HTR-8/SVneo (cell line): ENCODE measurements at regions not wholly inside any gene's neighbourhood (a gene's known extent, or its start where the extent isn't known, plus 50 kb on each side); places are given as distances from the start of the nearest gene placed in this dataset.

ENCODE experiments used
- DNase-seq: peaks from one replicate; pipeline ENCODE4 v3.0.0; 2011; ENCODE audit warnings: low spot score, mixed read lengths; ENCODE audit not compliant: insufficient read length
- FAIRE-seq: peaks from 2 replicates; lab custom pipeline; 2011; peaks lifted over from hg19 to GRCh38; lab: Jason Lieb, UNC

DNA sequence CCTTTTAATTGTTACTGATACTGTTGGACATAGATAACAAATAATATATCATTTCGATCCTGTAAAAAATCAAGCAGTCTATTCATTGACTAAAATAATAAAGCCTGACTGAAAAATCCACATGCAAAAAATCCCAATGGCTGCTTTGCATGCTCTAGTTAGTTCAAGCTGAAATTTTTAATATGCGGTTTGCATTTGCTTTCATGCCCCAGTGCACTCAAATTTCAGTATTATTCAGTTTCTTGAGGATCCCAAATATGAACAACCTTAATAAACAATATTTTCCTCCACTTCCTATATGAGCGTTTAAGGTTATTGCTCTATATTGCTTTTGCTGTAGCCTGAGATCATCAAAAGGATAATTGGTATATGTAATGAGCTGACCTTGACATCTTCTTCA, 75.1 kb upstream of the DPH5 start:
- FAIRE-seq (no peak), DNase-seq (no peak)

DNA sequence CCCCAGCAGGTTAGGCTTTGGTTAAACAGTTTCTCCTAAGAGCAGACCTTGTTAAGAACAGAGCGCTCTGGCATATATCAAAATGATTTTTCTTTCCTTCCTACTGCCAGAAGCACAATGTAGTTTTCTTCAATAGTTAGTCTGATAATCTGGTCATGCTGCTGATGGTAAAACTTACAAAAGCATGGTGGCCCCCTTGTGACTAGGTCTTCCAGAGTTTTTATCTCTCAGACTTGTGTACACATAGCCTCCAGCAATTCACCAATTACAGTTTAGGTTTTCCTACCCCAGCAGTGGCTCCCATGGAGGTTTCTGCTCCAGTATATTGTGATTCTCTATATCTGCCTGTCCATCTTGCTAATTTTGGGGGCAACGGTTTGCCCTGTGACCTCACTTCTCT, 73.3 kb upstream of the DPH5 start:
- DNase-seq (no peak), FAIRE-seq (no peak)

DNA sequence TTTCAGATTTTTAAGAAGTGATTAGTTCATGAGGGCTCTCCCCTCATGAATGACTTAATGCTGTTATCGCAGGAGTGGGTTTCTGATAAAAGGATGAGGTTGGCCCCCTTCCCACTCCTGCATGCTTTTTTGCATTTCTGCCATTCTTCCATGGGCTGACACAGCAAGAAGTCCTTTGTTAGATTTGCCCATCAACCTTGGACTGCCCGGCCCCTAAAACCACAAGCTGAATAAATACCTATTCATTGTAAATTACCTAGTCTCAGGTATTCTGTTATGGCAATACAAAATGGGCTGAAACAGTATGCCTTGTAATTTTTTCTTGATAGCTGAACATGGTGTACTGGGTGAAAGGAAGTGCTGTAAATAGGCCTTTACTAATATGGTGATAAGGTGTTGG, 72.7 kb upstream of the DPH5 start:
- no peak for DNase-seq
- no peak for FAIRE-seq

DNA sequence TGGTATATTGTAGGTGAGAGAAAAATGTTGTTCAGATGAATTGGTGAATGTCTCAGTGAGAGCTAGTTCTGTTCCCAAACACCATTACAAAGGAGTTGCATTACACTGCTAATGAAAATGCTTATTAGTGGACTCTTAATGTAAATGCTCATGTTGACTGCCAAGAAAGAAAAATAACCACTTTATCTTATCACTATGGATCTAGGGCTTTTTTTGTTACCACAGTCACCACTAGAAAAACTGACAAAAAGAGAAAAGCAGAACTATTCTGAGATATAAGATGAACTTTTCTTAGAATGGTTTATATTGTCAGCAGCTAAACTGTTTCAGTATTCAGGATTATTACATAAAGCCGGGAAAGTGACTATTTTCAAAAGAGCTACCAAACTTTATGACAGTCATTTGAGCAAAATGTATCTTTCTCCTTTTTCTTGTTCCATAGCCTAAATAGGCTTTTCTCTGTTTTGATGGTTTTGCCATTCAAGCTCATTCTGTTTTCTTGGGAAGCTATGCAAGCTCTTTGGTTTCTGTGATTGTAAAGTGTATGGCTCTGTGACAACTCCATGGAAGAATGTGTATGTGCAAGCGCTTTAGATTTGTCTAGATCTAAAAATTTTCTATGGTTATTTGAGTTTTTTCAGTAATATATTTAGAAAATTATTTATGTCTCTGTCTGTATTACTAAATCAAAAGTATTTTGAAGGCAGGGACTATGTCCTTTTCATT, 64.2 kb upstream of the DPH5 start:
- FAIRE-seq (no peak), DNase-seq (no peak)

GRCh38 chr1:101088431-101088830, 62.8 kb upstream of the DPH5 start:
- DNase-seq (no peak), FAIRE-seq (no peak)

GRCh38 chr1:101086783-101087182, 61.2 kb upstream of the DPH5 start:
- FAIRE-seq (no peak), DNase-seq (no peak)

DNA sequence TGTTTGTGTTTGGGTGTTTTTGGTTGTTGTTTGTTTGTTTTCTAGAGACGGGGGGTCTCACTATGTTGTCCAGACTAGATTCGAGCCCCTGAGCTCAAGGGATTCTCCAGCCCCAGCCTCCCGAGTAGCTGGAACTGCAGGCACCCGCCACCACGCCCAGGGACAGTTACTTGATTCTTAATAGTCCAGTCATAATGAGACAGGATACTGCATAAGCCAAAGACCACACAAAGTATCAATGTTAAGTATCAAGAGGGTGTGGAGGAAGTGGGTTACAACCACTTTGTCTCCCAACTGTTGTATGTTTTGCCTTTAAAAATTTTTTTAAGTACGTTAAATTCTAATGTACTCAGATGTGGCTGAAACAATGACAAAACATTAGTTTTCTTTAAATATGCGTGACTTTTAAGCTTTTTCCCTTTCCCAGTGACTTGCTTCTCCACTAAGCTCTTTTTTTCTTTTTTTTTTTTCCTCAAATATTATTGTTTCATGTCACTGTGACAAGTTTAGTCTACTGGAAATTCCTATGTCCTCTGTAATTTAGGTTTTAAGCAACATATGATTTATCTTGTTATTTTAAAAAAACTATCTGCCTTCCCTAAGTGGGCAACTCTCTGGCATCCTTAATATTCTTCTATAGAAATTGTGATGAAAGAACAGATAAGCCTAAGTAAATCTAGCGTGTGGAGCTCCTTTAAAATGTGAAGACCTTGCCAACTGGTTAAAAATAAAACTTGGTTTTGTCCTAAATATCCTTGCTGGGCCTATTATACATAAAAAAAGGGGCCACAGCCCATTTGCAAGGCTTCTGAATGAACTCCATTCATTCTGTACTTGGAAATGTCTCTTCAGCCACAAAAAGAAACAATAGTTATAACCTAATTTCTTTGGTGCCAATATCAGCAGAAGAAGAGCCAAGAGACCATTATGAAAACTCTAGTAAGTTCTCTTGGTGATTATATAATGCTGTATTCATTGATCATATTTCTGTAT, 56.2 kb upstream of the DPH5 start:
- FAIRE-seq (no peak), DNase-seq (no peak)

GRCh38 chr1:101080859-101081258, 55.3 kb upstream of the DPH5 start:
- FAIRE-seq (no peak), DNase-seq (no peak)

GRCh38 chr1:101079341-101079740, 53.8 kb upstream of the DPH5 start:
- DNase-seq (no peak), FAIRE-seq (no peak)

- DNase-seq = no peak
- no peak for FAIRE-seq
Observed at GRCh38 chr1:101077849-101078248, 52.3 kb upstream of the DPH5 start.

- FAIRE-seq (no peak), DNase-seq (no peak)
Observed at GRCh38 chr1:101075926-101076325, 50.3 kb upstream of the DPH5 start.
